ENCODE measurements at regions not wholly inside any gene's neighbourhood (a gene's known extent, or its start where the extent isn't known, plus 50 kb on each side); places are given as distances from the start of the nearest gene placed in this dataset.
A peak's percentile ranks its signal among the peaks of the same experiment; 100 is the strongest.

DNA sequence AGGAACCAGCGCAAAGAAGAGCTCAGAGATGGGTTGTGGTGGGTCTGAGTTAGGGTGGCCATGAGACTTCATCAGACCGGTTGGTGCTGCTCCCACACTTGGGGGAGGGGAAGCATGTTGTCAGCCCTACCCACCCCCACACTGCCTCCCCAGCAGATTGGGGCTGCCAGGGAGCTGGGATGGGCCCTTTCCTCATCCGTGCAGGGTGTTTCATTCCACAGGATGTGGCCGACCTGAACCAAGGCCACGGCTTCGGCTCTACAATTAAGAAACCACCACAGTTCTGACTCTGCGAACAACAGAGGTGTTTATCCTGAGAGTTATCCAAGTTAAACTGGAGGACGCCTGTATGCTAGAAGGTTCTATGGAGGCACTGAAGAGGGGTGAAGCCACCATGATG is 171.2 kb downstream of the ETS2 start:
- no peak overlapping the region for H3K4me2 ChIP-seq (ENCODE audit: insufficient read depth, low read length, poor library complexity, severe bottlenecking)
- peak overlapping the region; percentile 69 for H2BK5ac ChIP-seq (ENCODE audit: low read length)
- no peaks in the 10 kb centered on the region for H3K27me3 ChIP-seq (ENCODE audit: control insufficient read depth in 3 of 3, insufficient read depth in 3 of 3, low read depth in 1 of 3, low read length in 3 of 3)

DNA sequence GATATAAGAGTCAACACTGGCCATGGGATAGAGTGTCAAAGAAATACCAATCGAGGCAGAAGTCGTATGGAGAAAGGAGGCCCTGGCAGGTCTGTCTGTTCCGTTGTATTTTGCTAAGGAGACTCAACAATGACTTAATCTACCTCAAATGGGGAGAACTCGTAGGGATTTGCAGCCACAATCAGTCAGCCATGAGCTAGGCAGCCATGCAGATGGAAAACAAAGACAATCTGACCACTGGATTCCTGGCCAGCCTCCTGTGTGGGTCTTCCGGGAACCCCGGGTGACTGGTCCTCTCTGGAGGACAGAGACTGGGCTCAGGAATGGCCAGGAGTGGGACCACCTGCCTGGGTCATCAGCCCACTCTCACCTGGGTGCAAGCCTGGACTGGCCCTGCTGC is 167.8 kb downstream of the ETS2 start:
- Histone ChIP-seq H2BK12ac (ENCODE audit: low read length) (no peak overlapping the region), H3K4me3 (ENCODE audit: low read length in 2 of 2) (no peak overlapping the region), H2AK5ac (ENCODE audit: low read depth, low read length) (no peak overlapping the region), H3K23ac (ENCODE audit: low read depth, low read length, poor library complexity) (no peak overlapping the region), H3K4me2 (ENCODE audit: insufficient read depth, low read length, poor library complexity, severe bottlenecking) (no peak overlapping the region), H2BK15ac (ENCODE audit: low read length) (no peak overlapping the region), H3K9ac (ENCODE audit: low read depth, low read length, poor library complexity) (no peak overlapping the region), H3K4ac (ENCODE audit: low read length) (no peak overlapping the region), H3K14ac (ENCODE audit: low read length) (no peak overlapping the region), H3K27me3 (ENCODE audit: control insufficient read depth in 3 of 3, insufficient read depth in 3 of 3, low read depth in 1 of 3, low read length in 3 of 3) (no peaks in the 10 kb centered on the region), H2BK120ac (ENCODE audit: low read depth, low read length) (no peak overlapping the region), H3K79me1 (ENCODE audit: low read depth, low read length) (no peaks in the 10 kb centered on the region), H3K9me3 (replicated peaks in 1 of 2; ENCODE audit: control insufficient read depth in 2 of 2, insufficient read depth in 1 of 2, low read depth in 1 of 2, low read length in 2 of 2) (no peaks in the 10 kb centered on the region), H3K36me3 (replicated peaks in 1 of 2; ENCODE audit: control insufficient read depth in 2 of 2, insufficient read depth in 2 of 2, low read length in 2 of 2) (no peaks in the 10 kb centered on the region), H2AFZ (ENCODE audit: low read length) (no peak overlapping the region), H3K4me1 (ENCODE audit: control insufficient read depth in 2 of 2, insufficient read depth in 1 of 2, low read depth in 1 of 2, low read length in 2 of 2) (peaks cover 6 to 10% of the 10 kb centered on the region in 2 donors), H2BK5ac (ENCODE audit: low read length) (no peak overlapping the region), H4K8ac (ENCODE audit: low read depth, low read length) (no peak overlapping the region), H3K18ac (ENCODE audit: low read length) (no peak overlapping the region), H4K91ac (ENCODE audit: low read depth, low read length, poor library complexity) (no peak overlapping the region), H3K27ac (replicated peaks; ENCODE audit: low read length) (no peak overlapping the region)
- no peak for DNase-seq (ENCODE audit: low spot score)
- WGBS, 2 donors (ENCODE audit: extremely low coverage in 2 of 2, insufficient read length in 2 of 2, insufficient replicate concordance in 1 of 2) = no CpG with 5 or more reads among the region's 6 CpGs

More for the DNA sequence above, 171.2 kb downstream of the ETS2 start:
- Histone ChIP-seq H2AK5ac (ENCODE audit: low read depth, low read length) (peak overlapping the region; percentile 43), H2BK15ac (ENCODE audit: low read length) (peak overlapping the region; percentile 12), H3K4me3 (ENCODE audit: low read length in 2 of 2) (no peak overlapping the region), H3K23ac (ENCODE audit: low read depth, low read length, poor library complexity) (no peak overlapping the region), H2AFZ (ENCODE audit: low read length) (no peak overlapping the region), H3K14ac (ENCODE audit: low read length) (no peak overlapping the region), H3K4me1 (ENCODE audit: control insufficient read depth in 2 of 2, insufficient read depth in 1 of 2, low read depth in 1 of 2, low read length in 2 of 2) (peaks cover 0 to 26% of the 10 kb centered on the region in 2 donors), H3K9me3 (replicated peaks in 1 of 2; ENCODE audit: control insufficient read depth in 2 of 2, insufficient read depth in 1 of 2, low read depth in 1 of 2, low read length in 2 of 2) (no peaks in the 10 kb centered on the region), H3K18ac (ENCODE audit: low read length) (peak overlapping the region; percentile 39), H2BK120ac (ENCODE audit: low read depth, low read length) (no peak overlapping the region), H3K9ac (ENCODE audit: low read depth, low read length, poor library complexity) (no peak overlapping the region), H3K27ac (replicated peaks; ENCODE audit: low read length) (no peak overlapping the region), H3K79me1 (ENCODE audit: low read depth, low read length) (no peaks in the 10 kb centered on the region), H3K36me3 (replicated peaks in 1 of 2; ENCODE audit: control insufficient read depth in 2 of 2, insufficient read depth in 2 of 2, low read length in 2 of 2) (no peaks in the 10 kb centered on the region), H3K4ac (ENCODE audit: low read length) (no peak overlapping the region), H4K91ac (ENCODE audit: low read depth, low read length, poor library complexity) (no peak overlapping the region), H4K8ac (ENCODE audit: low read depth, low read length) (no peak overlapping the region), H2BK12ac (ENCODE audit: low read length) (no peak overlapping the region)
- no peak for DNase-seq (ENCODE audit: low spot score)
- no CpG with 5 or more reads among the region's 8 CpGs for WGBS, 2 donors (ENCODE audit: extremely low coverage in 2 of 2, insufficient read length in 2 of 2, insufficient replicate concordance in 1 of 2)

DNA sequence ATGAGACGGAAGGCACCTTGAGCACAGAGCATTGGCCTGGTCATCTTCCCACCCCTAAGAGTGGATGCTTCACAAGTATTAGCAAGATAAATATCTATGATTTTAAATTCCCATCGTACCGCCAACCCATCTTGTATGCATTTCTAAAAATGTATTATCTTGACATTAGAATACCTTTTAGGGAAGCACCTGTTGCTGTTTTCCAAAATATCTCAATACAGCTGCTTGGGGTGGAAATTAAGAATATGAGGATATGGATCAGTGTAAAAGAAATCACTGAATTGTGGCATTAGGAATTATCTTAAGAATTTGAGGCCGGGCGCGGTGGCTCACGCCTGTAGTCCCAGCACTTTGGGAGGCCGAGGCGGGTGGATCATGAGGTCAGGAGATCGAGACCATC is 166.3 kb downstream of the ETS2 start:
- Histone ChIP-seq H3K4me3 (ENCODE audit: low read length in 2 of 2) (no peak overlapping the region), H3K36me3 (replicated peaks in 1 of 2; ENCODE audit: control insufficient read depth in 2 of 2, insufficient read depth in 2 of 2, low read length in 2 of 2) (no peaks in the 10 kb centered on the region), H3K4ac (ENCODE audit: low read length) (no peak overlapping the region), H4K8ac (ENCODE audit: low read depth, low read length) (no peak overlapping the region), H3K9me3 (replicated peaks in 1 of 2; ENCODE audit: control insufficient read depth in 2 of 2, insufficient read depth in 1 of 2, low read depth in 1 of 2, low read length in 2 of 2) (no peaks in the 10 kb centered on the region), H3K18ac (ENCODE audit: low read length) (no peak overlapping the region), H3K79me1 (ENCODE audit: low read depth, low read length) (no peaks in the 10 kb centered on the region), H3K4me1 (ENCODE audit: control insufficient read depth in 2 of 2, insufficient read depth in 1 of 2, low read depth in 1 of 2, low read length in 2 of 2) (peaks cover 6 to 8% of the 10 kb centered on the region in 2 donors), H4K91ac (ENCODE audit: low read depth, low read length, poor library complexity) (no peak overlapping the region), H2AK5ac (ENCODE audit: low read depth, low read length) (no peak overlapping the region), H3K27ac (replicated peaks; ENCODE audit: low read length) (no peak overlapping the region), H3K9ac (ENCODE audit: low read depth, low read length, poor library complexity) (no peak overlapping the region), H2BK12ac (ENCODE audit: low read length) (no peak overlapping the region), H2BK120ac (ENCODE audit: low read depth, low read length) (no peak overlapping the region), H2BK5ac (ENCODE audit: low read length) (no peak overlapping the region), H3K14ac (ENCODE audit: low read length) (no peak overlapping the region), H3K27me3 (ENCODE audit: control insufficient read depth in 3 of 3, insufficient read depth in 3 of 3, low read depth in 1 of 3, low read length in 3 of 3) (no peaks in the 10 kb centered on the region), H2BK15ac (ENCODE audit: low read length) (no peak overlapping the region), H3K23ac (ENCODE audit: low read depth, low read length, poor library complexity) (no peak overlapping the region), H2AFZ (ENCODE audit: low read length) (no peak overlapping the region), H3K4me2 (ENCODE audit: insufficient read depth, low read length, poor library complexity, severe bottlenecking) (no peak overlapping the region)
- no peak for DNase-seq (ENCODE audit: low spot score)
- WGBS, 2 donors (ENCODE audit: extremely low coverage in 2 of 2, insufficient read length in 2 of 2, insufficient replicate concordance in 1 of 2) = no CpG with 5 or more reads among the region's 10 CpGs

DNA sequence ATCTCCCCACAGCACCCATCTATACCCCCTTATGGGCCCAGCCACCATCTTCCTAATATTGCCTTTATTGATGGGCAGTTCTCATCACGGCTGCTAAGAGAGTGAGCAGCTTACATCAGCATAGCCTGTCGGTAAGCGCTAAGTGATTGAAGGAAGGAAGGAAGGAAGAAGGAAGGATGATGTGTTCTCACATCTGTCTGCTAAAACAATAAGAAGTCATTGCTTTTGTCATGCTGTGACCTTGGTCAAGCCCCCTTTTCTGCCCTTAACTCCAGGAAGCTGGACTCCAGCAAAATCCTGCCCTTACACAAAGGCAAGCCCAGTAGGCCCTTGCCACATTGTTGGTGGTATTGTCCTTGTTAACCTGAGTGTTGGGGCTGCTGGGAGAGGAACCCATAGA is 165.0 kb downstream of the ETS2 start:
- Histone ChIP-seq H3K9me3 (replicated peaks in 1 of 2; ENCODE audit: control insufficient read depth in 2 of 2, insufficient read depth in 1 of 2, low read depth in 1 of 2, low read length in 2 of 2) (no peaks in the 10 kb centered on the region), H2AK5ac (ENCODE audit: low read depth, low read length) (no peak overlapping the region), H3K36me3 (replicated peaks in 1 of 2; ENCODE audit: control insufficient read depth in 2 of 2, insufficient read depth in 2 of 2, low read length in 2 of 2) (no peaks in the 10 kb centered on the region), H3K4me2 (ENCODE audit: insufficient read depth, low read length, poor library complexity, severe bottlenecking) (no peak overlapping the region), H4K8ac (ENCODE audit: low read depth, low read length) (no peak overlapping the region), H2AFZ (ENCODE audit: low read length) (no peak overlapping the region), H3K4me1 (ENCODE audit: control insufficient read depth in 2 of 2, insufficient read depth in 1 of 2, low read depth in 1 of 2, low read length in 2 of 2) (peaks cover 5 to 6% of the 10 kb centered on the region in 2 donors), H4K91ac (ENCODE audit: low read depth, low read length, poor library complexity) (no peak overlapping the region), H3K79me1 (ENCODE audit: low read depth, low read length) (no peaks in the 10 kb centered on the region), H3K18ac (ENCODE audit: low read length) (no peak overlapping the region), H2BK120ac (ENCODE audit: low read depth, low read length) (no peak overlapping the region), H3K4ac (ENCODE audit: low read length) (peak overlapping the region; percentile 42), H2BK12ac (ENCODE audit: low read length) (peak overlapping the region; percentile 26), H3K14ac (ENCODE audit: low read length) (no peak overlapping the region), H3K23ac (ENCODE audit: low read depth, low read length, poor library complexity) (no peak overlapping the region), H2BK15ac (ENCODE audit: low read length) (no peak overlapping the region), H3K27me3 (ENCODE audit: control insufficient read depth in 3 of 3, insufficient read depth in 3 of 3, low read depth in 1 of 3, low read length in 3 of 3) (no peaks in the 10 kb centered on the region), H3K4me3 (ENCODE audit: low read length in 2 of 2) (no peak overlapping the region), H3K27ac (replicated peaks; ENCODE audit: low read length) (no peak overlapping the region), H3K9ac (ENCODE audit: low read depth, low read length, poor library complexity) (no peak overlapping the region), H2BK5ac (ENCODE audit: low read length) (no peak overlapping the region)
- no CpG with 5 or more reads among the region's 3 CpGs for WGBS, 2 donors (ENCODE audit: extremely low coverage in 2 of 2, insufficient read length in 2 of 2, insufficient replicate concordance in 1 of 2)
- no peak for DNase-seq (ENCODE audit: low spot score)
